GM18520 (cell line): ENCODE measurements at regions not wholly inside any gene's neighbourhood (a gene's known extent, or its start where the extent isn't known, plus 50 kb on each side); places are given as distances from the start of the nearest gene placed in this dataset.

Experiments used
- ATAC-seq: cut with Tn5 transposase; IDR thresholded peaks from one replicate; pipeline ENCODE4 v1.9.1; 2021; ENCODE audit not compliant: unreplicated experiment

DNA sequence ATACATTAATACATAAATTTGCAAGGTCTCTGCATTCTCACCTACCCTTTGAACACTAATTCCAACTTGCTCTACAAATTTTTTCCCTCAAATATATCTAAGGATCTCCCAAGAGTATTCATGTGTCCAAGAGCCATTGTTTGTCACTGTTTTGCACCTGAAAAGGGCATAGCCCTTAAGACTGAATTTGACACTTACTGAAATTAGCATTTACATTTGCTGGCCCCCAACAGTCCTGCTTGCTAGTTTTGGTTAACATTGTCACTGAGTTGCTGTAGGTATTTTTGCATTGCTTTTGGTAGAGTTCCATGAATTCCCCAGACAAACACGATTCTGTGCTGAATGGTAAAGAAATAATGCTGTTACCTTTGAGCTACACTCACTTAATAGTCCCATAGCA lies 57.3 kb downstream of the KCNA4 start:
- ATAC-seq: no peak

GRCh38 chr11:29957431-29957830 lies 59.4 kb downstream of the KCNA4 start:
- ATAC-seq: no peak

DNA sequence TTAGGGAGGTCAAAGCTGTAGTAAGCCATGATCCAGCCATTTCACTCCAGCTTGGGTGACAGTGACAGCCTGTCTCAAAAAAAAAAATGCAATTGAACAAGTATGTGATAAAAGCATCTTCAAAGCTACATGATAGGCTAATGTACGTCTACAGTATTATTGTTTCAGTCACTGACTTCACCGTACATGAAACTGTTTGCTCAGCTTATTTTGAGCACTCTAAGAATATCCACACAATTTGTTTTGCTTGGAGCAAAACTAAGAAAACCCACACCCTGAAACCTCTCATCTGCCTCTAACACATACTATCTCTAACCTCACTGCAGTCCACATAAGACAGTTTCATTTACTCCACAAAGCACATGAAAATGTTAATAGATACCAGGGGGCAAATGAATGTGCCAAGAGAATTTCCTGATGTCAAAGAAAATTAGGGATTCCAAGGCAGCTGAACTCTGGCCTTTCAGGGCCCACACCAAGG lies 60.7 kb downstream of the KCNA4 start:
- ATAC-seq: no peak

GRCh38 chr11:29943347-29943746 lies 73.5 kb downstream of the KCNA4 start:
- ATAC-seq: no peak

DNA sequence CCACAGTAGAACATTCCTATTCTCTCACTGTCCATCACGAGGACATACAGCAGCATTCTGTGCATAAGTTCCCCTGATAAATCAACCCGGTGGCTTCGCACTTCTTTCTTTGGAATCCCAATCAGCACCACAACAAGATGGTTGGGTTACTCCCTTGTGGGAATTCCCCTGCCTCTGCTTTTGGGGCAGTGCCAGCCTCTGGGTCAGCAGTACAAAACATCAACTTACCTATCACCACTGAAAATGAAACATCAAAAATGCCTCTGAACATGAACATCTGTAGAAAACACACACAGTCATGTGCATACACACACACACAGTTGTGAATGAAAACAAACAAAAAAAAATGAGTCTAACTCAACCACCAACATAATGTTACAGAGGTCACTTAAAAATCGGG lies 79.3 kb downstream of the KCNA4 start:
- no peak for ATAC-seq

DNA sequence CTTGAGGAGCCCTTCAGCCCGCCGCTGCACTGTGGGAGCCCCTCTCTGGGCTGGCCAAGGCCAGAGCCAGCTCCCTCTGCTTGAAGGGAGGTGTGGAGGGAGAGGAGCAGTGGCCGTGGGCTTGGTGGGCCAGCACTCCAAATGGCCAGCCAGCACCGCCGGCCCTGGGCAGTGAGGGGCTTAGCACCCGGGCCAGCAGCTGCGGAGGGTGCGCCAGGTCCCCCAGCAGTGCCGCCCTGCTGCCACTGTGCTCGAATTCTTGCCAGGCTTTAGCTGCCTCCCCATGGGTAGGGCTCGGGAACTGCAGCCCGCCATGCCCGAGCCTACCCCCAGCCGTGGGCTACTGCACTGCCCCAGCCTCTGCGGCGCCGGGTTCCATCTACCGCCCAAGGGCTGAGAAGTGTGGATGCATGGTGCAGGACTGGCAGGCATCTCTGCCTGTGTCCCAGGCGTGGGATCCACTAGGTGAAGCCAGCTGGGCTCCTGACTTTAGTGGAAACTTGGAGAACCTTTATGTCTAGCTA lies 82.7 kb downstream of the KCNA4 start:
- no peak for ATAC-seq

DNA sequence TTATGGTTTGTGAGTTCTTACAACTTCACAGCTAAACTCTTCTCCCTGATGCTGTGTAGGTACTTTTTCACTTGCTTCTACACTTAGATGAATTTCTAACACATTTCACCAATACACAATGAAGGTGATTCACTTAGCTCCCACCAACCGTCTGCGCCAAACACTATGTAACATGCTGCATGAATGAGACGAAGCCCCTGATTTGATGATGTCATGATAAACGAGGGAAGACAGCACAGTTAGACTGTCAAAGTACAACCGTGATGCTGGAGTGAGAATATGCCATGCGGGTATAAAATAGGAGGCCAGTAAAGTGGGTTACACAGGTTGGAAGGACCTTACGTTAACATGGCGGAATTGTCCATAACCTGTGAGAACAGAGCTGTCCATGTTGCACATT lies 100.8 kb downstream of the KCNA4 start:
- no peak for ATAC-seq

DNA sequence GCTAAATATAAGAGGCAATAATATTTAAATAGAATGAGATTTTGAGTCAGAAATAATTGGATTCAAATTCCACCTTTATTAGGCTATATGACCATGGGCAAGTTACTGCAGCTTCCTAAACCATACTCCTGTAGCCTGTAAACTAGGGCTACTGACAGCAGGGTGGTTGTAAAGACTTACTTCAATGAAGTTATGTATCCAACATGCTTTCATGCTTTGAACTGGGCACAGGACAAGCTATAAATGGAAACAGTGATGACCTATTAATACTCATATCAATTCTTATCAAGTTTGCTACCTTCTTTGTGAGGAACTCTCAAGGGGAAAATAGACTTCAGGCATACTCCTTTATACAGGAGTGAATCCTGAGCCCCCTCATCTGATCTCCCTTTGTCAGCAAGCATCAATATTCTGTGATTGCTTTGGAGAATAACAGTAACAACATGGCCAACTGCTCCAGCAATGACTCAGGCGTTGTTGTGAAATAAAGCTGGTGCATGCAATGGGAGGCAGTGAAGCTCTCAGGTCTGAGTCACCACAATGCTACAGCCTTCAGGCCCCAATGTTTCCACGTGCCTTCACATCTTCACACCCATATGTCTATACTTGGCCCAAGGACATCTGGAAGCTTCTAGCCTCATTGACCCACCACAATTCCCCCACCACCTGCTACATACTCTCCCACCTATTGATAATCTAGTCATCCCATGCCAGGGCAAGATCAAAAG lies 102.5 kb downstream of the KCNA4 start:
- no peak for ATAC-seq

DNA sequence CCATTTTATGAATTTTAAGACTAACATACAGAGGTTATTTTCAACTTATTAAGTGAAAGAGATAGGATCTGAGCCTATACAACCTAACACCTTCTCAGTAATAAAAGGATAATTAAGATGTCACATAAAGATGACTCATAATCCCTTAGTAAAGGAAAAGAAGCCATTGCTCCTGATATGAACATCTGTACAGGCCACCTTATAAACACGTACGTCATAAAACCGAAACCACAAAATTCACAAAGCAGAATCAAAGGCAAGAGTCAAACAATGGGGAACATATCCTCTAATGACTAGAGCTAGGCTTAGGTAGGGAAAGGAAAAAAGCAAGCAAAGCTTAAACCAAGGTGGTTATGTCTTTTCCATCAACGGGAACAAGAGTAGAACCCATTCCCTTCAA lies 103.5 kb downstream of the KCNA4 start:
- ATAC-seq: no peak

GRCh38 chr11:29900382-29900781 lies 116.4 kb downstream of the KCNA4 start:
- ATAC-seq: no peak

GRCh38 chr11:29879560-29879959 lies 137.3 kb downstream of the KCNA4 start:
- ATAC-seq: no peak

GRCh38 chr11:29876192-29876591 lies 140.6 kb downstream of the KCNA4 start:
- ATAC-seq: no peak

GRCh38 chr11:29847219-29847618 lies 169.6 kb downstream of the KCNA4 start:
- no peak for ATAC-seq

DNA sequence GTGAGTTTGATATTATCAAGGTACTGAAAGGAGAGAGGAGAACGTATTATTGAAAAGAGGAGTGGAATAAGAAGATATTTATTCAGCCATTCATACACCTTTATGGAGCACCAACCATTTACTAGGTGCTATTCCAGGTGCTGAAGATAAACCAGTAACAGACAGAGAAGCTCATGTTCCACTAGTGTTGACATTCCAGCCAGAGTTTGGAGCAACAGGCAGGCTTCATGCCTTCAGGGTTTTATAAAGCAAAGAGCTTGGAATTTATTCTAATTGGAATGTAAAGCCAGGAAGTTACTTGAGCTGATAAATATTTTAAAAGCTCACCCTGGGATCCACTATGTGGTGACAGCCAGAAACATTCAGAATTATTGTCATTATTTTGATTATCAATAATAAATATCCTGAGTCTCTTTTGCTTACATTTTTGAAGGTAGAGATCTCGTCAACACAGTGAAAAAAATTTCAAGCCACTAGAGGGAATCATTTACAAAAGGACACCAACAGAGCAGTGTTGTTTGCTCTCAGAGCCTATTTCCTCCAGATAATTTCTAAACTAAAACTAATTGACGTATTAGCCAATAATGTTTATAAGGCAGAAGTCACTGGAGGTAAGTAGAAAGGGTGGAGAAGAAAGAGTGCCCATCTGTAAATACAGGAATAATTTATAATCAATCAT lies 172.0 kb downstream of the KCNA4 start:
- no peak for ATAC-seq

DNA sequence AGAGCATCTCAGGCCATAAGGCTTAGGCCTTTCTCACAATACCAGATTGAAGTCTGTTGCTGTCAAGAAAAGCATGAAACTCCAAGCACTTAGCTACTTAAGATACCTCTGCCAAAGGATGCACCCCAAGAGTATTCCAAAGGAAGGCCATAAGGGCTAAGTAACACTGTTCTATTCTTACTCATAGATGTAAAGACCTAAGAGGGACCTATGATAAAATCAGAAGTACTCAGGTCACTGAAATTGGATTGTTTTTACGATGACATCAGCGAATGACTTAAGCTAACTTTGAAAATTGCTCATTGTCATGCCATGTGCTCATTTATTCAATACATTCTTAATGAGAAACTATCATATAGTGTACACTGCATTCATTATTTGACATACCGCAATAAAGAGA lies 172.8 kb downstream of the KCNA4 start:
- ATAC-seq: no peak

- ATAC-seq: no peak
Measured at GRCh38 chr11:29842061-29842460, 174.8 kb downstream of the KCNA4 start.

- ATAC-seq: no peak
Measured at GRCh38 chr11:29826878-29827277, 190.0 kb downstream of the KCNA4 start.

DNA sequence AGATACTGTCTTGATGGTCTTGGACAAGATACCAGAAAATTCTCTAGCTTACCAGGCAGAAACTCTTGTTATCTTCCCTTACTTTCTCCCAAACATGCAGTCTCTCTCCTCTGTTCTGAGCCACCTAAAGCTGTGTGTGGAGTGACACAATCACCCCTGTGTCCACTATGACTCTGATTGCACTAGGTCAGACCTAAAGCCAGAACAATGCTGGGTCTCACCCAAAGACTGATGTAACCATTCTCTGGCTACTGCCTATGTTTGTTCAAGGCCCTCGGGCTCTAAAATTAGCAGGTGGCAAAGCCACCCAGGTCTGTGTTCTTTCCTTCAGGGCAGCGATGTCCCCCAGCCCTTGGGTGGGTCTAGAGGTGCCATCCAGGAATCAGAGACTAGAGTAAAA lies 200.5 kb downstream of the KCNA4 start:
- no peak for ATAC-seq

- no peak for ATAC-seq
Measured at GRCh38 chr11:29809121-29809520, 207.7 kb downstream of the KCNA4 start.

- no peak for ATAC-seq
Measured at GRCh38 chr11:29802522-29802921, 214.3 kb downstream of the KCNA4 start.

DNA sequence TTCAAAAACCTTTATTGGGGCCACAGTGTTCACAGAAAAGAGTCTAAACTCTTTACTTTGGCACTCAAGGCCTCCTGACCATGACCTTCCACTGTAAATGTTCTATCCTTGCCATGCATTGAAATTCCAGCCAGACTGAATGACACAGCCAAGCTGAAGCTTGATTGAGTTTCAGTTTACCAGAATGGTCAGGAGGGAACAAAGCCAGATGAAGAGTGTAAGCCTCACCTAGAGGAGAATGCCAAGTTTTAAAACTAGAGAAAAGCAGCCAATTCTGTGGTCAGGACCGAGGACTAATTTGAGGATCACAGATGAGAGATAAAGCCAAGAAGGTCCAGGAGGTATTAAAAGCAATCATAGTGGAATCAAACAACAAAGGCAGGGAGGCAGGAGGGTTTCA lies 215.3 kb downstream of the KCNA4 start:
- ATAC-seq: no peak

DNA sequence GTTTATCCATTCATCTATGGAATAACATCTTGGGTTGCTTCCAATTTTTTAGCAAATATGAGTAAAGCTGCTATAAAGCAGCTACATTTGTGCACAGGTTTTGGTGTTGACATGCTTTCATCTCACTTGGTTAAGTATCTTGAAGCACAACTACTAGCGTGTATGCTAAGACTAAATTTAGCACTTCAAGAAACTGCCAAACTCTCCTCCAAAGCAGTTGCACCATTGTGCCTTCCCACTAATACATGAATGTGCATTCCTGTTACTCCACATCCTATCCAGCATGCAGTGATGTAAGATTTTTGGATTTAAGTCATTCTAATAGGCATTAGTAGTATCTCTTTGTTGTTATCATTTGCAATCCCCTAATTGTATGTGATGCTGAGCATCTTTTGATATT lies 230.7 kb downstream of the KCNA4 start:
- no peak for ATAC-seq
